Esophagus squamous epithelium (tissue), 4 donors: ENCODE measurements at regions not wholly inside any gene's neighbourhood (a gene's known extent, or its start where the extent isn't known, plus 50 kb on each side); places are given as distances from the start of the nearest gene placed in this dataset.

Experiments
- CTCF ChIP-seq, 6 experiments: fragments of 450-650 bp in 4 of 6; fragments of 200-600 bp in 2 of 6; sonication (generic) in 2 of 6; IDR thresholded peaks; one replicate each; pipeline ENCODE4 v1.5.1; 2016 to 2019; ENCODE audit warnings: antibody characterized with exemption in 6 of 6, mild to moderate bottlenecking in 4 of 6, moderate library complexity in 4 of 6
- POLR2A ChIP-seq, 4 donors: fragments of 450-650 bp; IDR thresholded peaks; one replicate each; pipeline ENCODE4 v1.6.1; 2017; ENCODE audit warnings: antibody characterized with exemption in 4 of 4, mild to moderate bottlenecking in 4 of 4, moderate library complexity in 3 of 4

GRCh38 chr1:201649761-201650622, 111.1 kb downstream of the NAV1 start:
- TF ChIP-seq CTCF (IDR thresholded peaks at IDR 0.05) = peak in 3 of 6 experiments; percentile 3 to 7 (median 7)
- peak in 1 of 4 donors; percentile 67 for TF ChIP-seq POLR2A (IDR thresholded peaks at IDR 0.05)
